NCI-H526 (cell line): ENCODE measurements at regions not wholly inside any gene's neighbourhood (a gene's known extent, or its start where the extent isn't known, plus 50 kb on each side); places are given as distances from the start of the nearest gene placed in this dataset.
"Not testable (repeated sequence)": the region's sequence is repeated elsewhere in the genome, so short reads cannot be mapped to it uniquely, and the experiment has no call there.

Experiments
- DNase-seq, 2 experiments: peaks; one replicate each; lab custom pipeline; 2025; lab: John Stamatoyannopoulos, UW

DNA sequence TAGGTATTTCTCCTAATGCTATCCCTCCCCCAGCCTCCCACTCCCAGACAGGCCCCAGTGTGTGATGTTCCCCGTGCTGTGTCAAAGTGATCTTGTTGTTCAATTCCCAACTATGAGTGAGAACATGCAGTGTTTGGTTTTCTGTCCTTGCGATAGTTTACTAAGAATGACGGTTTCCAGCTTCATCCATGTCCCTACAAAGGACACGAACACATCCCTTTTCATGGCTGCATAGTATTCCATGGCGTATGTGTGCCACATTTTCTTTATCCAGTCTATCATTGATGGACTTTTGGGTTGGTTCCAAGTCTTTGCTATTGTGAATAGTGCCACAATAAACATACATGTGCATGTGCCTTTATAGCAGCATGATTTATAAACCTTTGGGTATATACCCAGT is 999.3 kb upstream of the ZEB2 start:
- DNase-seq = not testable (repeated sequence)

DNA sequence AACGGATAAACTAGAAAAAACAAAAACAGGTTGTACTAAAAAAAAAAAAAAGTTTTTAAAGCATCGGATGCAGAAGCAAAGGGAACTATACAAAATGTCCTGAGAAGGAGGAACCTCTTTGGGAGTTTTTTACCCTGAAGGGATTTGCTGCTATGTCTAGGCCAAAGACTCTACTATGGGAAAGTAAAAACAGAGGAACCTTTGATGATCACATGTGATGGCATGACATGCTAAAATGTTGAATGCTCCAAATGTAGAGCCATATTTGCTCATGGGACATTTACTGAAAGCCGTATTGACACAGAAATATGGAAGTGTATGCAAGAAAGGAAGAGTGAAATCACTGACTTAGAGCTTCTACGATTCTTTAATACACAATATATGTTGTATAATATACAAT is 992.0 kb upstream of the ZEB2 start:
- no peak for DNase-seq

DNA sequence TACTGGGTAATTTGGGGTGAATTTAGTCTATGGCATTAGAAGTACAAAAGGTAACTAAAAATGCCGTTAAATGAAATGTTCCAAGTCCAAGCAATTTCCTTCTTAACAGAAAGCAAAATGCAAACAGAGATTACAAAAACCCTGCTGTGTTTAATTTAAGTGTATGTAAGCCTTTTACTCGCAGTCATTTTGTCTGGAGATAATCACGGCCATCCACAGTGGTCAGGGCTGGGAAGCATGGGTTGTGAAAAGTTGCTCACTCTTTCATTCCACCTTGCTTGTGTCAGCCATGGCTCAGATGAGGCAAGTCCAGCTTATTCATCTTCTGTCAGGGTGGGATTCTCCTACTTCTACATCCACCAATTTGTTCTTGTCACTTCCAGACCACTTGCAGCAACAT is 983.6 kb upstream of the ZEB2 start:
- DNase-seq = no peak

DNA sequence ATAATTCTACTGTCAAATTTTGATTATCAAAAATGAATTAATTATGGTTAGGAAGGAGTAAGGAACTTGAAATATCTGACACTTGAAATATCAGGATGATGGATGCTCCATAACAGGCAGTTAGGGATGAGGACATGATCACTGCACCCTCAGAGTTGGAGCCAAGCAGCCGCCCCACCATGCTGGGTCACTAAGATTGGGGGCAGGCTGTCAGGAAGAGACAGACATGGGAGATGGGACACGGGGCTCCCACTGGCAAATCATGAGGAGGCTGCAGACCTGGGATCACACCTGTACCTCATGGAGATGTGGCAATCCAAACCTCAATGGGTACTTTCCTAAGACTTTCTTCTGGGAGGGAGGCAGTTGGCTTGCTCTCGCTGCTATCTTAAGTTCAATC is 982.0 kb upstream of the ZEB2 start:
- no peak for DNase-seq

DNA sequence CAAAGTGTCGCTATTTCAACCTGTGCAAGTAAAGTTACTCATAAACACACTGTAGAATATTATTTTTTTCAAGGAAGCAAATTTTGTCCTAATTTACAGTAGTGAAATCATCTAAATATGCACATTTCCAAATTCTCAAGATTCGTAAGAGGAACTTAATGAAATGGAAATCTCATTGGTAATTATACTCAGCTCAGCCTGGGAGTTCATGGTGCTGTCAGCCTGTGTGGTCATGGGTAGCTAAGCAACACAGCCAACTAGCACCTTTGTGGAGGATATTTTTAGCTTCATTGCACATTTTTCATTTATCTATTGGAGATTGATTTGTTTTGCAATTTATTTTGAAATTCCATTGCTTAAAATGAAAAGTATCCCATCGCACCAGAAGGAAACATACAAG is 975.7 kb upstream of the ZEB2 start:
- no peak for DNase-seq

DNA sequence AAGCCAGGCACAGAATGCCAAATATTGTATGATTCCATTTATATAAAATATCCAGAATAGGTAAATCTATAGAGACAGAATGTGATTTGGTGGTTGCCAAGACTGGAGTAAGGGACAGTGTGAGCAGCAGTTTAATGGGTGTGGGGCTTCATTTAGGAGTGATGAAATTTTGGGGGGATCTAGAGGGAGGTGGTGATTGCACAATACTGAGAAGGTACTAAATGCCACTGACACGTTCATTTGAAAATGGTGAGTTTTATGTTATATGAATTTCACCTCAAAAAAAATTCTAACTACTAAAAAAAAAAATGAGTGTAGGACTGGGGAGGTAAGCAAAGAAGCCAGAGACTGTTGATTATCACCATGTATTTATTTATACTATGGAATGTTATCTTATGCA is 974.5 kb upstream of the ZEB2 start:
- DNase-seq = no peak

DNA sequence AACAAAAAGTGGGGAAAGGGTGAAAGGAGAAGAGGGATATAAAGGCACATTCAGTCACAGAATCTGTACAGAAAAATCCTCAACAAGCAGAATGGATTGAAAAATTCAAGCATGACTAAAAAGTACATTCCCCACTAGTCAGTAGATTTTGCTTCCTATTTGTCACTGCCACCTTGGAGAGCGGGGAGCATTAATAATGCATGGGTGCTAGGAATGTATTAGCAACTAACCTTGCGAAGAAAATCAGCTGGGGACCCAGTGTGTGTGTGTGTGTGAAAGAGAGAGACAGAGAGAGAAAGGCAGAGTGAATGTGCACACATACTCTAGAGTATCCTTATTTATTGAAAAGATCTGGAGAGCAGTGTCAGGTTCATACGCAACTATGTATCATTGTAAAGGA is 968.7 kb upstream of the ZEB2 start:
- DNase-seq = no peak

DNA sequence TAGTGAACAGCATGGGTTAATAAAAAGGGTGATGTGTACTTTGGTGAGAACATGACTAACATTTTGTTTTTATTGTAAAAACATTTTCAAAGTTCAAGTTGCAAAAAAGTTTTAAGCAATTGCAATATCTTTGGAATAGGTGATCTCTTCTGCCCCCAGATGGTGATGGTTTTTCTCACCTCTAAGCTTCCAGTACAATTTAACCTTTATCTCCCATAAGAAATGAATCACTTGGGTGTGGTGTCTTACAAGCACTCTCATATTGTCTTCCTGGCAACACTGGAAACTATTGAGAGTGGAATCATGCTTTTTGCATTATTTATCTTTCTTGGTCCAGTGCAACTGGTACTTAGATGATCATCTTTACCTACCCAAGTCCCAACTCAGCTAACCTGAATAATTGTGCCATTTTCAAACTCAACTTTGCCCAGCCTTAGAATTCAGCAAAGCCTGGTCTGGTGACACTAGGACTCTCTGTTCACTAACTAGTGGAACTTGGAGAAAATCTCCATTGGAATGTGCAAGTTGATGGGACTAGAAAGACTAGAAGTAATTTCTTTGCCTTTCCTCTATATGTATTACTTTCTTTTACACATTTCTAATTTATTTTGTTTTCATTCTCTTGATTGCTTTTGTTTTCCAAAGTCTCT is 964.7 kb upstream of the ZEB2 start:
- no peak for DNase-seq

DNA sequence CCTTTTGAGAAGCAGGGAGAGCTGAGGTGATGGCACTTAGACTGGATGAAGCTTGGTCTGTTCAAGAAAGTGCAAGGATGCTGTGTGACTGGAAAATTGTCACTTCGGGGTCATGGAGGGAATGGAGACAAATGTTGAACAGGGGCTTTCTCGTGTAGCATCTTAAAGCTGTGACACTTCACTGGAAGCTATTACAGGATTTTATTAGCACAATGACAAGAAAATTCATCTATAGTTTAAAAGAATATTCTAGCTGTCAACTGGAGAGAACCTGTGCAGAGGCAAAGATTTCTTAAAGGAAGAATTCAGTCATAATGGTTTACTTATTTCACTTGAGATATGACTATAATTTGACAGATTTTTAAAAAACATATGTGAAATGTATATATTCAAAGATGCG is 963.9 kb upstream of the ZEB2 start:
- DNase-seq = no peak

DNA sequence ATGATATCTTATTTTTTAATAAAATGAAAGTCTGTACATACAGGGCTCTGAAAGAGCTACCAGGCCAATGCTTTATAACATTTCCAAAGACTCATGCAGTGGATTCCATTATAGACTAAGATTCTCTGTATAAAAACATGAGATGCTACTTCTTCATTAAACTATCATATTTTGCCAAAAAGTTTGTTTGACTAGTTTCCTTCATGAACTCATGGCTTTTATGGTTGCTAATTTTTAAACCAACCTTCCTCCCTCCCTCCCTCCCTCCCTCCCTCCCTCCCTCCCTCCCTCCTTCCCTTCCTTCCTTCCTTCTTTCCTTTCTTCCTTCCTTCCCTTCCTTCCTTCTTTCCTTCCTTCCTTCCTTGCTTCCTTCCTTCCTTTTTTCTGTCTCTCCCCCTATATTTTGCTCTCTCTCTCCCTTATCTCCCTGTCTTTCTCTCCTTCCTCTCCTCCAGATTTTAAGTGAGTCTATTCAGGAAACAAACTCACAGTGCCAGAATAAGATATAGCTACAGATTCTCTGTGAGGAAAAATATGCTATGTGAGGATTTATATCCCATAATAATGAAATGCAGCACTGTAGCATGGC is 961.5 kb upstream of the ZEB2 start:
- DNase-seq = no peak

DNA sequence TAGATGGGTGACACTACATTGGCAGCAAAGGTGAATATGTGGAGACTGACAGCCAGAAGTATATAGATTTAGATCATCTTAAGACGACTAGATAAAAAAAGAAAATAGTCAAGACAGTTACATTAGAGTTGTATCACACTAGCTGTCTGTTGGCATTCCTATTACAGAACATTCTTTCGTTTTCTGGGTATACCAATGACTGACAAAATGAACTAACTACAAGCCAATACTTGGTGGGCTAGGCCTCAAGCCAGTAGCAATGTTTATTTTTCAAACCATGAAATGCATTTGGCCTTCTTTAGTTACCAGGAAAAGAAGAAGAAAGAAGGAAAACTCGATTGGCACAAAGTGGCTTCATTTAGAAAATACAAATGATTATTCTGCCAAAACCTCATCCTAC is 944.9 kb upstream of the ZEB2 start:
- no peak for DNase-seq

DNA sequence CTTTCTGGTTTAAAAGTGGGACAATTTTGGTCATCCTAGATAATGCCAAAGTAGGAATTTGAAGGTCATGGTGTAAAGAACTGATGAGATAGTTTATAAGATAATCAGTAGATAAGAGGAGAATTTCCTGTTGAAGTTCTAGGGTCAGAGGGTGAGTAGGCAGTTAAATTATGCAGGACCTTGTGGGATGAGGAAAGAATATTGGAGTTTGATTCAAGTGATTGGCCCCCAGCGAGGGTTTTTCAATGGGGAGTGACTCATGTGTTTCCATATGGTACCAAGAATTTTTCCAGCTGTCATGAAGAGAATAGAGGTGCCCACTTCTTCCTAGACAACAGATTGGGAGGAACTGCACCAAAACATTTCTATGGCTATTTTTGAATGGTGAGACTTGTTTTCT is 940.2 kb upstream of the ZEB2 start:
- no peak for DNase-seq

DNA sequence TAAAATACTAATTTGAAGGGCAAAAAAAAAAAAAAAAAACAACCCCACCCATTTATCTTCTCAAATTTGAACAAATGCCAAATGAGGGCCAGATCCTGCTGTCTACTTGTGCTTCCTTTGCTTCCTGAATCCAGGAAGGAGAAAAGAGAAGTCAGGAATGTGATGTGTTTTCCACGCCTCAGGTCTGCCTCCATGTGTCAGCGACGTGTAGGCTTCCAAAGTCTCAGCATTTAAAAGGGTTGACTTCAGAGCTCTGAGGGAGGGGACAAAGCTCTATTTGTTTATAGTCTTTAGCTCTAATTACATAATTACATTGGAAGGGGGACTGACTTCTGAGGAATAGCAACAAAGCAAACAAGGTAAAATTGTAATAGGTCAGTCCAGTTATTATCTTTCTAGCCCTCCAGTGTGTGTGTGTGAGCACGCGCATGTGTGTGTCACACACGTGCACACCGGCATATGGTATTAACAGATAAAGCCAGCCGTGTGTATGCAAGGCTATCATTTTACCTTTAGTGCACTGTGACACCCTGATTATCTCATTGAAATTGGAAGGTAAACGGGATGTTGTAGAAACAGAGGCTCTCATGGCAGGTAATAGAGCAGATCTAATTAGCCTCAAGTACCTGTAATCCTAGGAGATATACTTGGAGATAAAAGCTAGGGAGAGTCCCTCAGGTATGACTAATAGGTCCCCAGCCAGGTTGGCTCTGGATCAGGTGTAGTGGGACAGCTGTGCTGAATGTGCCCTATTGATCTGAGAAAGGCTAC is 911.4 kb upstream of the ZEB2 start:
- DNase-seq = peak; percentile 91 to 96

DNA sequence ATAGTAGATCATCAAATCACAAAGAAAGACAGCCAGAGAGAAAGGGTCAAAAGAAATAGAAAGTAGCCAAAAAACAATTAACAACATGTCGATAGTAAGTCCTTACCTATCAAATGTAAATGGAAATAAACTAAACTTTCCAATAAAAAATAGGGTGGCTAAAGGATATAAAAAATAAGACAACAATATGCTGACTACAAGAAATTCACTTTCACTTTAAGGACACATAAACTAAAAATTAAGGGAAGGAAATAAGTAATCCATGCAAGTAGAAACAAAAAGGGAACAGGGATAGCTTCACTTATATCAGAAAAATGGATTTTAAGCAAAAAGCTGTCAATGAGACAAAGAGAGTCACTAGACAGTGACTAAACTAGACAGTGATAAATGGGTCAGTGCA is 903.9 kb upstream of the ZEB2 start:
- no peak for DNase-seq

DNA sequence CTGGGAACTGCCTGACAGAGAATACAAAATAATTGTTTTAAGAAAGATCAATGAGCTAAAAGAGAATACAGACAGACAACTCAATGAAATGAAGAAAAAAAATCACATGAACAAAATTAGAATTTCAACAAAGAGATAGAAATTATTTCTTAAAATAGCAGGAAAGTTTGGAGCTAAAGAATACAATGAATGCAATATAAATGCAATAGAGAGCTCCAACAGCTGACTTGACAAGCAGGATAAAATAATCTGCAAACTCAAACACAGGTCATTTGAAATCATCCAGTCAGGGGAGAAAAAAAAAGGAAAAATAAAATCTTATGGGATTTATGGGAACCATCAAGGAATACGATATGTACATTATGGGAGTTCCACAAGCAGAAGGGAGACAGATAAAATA is 902.7 kb upstream of the ZEB2 start:
- no peak for DNase-seq

DNA sequence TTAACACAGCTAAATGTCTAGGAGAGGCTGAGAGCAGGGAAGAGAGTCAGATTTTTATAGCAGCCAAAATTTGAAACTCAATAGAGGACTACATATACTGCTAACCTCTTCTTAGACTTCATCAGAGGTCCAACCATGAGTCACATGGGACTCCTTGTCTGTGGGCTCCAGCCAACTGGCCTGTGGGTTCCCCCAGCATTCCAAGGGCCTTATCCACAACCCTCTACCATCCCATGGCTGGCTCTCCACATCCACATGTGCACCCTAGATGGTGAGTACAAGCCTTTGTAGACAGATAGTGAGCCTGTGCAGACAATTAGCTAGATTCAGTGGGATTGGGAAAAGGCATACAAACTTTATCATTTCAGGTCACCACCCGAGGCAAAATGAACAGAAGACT is 901.9 kb upstream of the ZEB2 start:
- DNase-seq = no peak

DNA sequence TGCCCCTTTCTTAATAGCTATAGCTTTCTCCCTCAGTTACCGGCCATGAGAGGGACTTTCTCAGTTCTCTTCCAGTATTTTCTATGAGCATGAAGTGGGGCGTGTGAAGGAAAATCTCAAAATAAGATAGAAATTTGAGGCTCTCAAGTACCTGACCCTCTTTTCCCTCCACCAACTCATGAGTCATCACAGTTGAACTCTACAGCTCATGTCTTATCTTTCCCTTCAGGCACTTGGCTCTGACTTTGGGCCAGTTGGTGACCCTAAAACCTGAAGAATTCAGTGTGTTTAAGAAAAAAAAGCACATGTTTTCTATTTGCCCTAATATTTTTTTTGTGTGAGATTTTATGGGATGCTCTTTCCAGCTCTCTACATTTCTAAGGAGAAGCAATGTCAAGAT is 896.7 kb upstream of the ZEB2 start:
- DNase-seq = no peak

DNA sequence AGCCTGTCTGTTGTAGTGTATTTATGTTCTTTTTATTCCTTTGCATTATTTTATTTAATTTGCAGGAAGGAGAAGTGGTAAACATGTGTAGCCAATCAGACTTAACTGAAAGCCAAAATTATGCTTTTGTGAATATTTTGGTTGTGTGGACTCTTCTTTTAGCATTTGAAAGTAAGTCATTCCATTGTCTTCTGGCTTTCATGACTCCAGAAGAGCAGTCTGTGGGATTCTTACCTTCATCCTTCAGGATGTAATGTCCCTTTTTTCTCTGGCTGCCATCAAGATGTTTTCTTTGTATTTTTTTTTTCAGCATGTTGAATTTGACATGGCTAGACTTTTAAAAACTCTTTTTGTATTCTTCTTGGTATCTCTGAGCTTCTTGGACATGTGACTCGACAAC is 895.2 kb upstream of the ZEB2 start:
- no peak for DNase-seq

DNA sequence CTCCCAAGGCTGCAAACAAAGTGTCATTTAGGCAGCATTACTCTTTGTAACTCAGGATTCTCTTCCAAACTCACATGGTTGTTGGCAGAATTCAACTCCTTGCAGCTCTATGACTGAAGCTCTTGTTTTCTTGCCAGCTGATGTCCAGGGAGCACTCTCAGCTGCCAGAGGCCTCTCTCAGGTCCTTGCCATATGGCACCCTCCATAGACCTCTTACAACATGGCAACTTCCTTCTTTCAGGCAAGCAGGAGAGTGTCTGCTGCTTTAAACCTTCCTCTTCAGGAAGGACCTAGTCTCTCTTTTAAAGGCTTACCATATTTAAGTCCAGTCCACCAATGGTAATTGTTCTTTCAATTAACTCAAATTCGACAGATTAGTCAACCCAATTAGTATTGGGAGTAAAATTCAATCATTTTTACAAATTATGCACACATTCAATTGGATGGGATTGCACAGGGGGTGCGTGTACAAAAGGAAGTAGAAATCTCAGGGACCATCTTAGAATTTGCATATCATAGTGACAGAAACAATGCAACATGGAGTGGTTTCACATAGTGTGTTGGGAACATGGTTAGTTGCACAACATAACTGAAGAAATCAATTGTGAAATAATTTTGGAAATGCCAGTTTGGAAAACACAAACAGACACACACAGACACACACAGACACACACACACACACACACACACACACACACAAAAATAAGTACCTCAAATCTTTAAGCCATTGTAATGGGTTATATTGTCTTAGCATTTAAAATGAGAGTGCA is 893.5 kb upstream of the ZEB2 start:
- DNase-seq = no peak

DNA sequence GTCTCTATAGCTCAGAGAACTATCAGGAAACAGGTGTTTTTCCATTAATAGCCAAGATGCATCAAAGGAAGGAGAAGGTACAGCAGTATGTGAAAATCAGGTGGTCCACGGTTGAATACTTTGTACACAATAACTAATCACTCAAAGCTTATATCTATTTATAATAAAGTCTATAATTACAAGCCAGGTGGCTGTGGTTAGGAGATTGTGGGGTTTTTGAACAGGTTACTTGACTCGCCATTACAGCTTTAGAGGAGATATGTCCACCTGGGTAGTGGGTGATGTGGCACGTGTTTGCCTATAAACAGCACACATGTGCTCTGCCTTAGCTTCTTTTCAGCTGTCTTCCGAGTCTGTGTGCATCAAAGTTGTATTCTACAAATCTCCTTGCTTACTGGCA is 892.2 kb upstream of the ZEB2 start:
- DNase-seq = no peak

DNA sequence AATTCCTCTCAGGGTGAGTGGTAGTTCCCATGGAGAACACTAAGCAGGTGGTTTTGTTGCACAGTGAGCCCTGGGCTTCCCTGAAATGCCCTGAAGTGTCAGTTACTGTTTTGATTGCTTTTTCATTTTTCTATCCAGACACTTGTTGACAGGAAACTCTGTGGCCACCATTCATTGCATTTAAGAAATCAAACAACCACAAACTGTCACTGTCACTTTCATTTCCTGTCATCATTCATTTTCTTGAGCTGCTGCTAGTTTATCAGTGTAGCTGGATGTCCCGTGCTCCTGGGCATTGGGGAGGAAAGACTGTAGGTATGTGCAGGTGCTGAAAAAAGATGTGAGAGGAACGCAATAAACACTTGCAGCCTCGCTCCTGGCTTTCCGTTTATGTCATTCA is 891.6 kb upstream of the ZEB2 start:
- no peak for DNase-seq

DNA sequence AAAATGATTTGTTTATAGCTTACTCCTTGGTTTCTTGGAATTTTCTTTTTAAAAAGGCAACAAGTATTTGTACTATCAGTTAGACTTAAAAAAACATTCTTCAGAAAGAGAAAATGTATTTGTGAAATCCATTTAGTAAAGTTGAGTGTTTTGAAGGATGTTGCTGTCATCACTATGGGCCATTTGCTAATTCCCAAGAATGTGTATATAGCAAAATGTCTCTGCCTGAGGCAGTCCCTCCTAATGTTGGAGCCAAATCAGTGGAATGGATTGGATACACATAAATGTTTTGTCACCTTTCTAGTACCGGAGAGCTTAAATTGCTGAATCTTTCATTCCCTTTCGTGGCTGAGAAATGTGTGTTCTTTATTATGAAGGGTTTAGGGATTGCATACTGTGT is 890.2 kb upstream of the ZEB2 start:
- no peak for DNase-seq

DNA sequence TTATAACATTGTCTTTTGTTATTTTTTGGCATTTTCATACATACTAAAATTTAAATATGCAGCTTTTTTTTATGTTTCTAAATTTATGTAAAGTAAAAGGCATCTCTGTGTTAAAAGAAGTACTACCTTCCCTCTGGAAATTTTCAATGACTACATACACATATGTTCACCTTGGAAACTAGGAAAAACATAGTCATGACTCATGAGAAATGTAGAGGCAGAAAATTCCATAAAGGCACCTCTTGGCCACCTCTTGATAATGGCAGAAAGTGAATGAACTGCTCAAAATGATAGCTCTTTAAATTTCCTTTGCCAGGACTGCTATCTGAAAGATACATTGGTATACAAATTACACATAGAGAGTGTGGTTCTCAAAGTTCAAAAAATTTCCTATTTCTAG is 889.1 kb upstream of the ZEB2 start:
- no peak for DNase-seq
